ENCODE measurements at regions not wholly inside any gene's neighbourhood (a gene's known extent, or its start where the extent isn't known, plus 50 kb on each side); places are given as distances from the start of the nearest gene placed in this dataset.

DNA sequence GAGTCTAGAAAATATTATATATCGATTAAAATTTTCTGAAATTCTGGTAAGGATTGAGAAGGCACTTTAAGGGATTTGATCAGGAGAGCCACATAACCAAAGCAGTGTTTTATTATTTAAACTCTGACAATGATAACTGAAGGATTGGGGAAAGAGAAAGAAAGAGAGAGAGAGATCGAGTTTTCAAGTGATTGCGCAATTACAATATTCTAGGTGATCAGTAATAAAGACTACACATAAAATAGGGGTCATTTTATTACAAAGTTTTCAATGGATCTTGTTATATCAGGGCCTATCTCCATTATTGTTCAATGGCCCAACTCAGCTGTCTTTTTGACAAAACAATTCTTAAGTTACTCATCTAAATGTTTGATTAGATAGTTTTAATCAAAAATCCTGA, 541.5 kb upstream of the ZWINT start:
- Histone ChIP-seq H3K27ac (ENCODE audit: low read depth) (no peak overlapping the region), H3F3A (replicated peaks; ENCODE audit: low read depth) (no peaks in the 10 kb centered on the region), H3K9me2 (ENCODE audit: insufficient read depth) (no peaks in the 10 kb centered on the region), H3K36me3 (ENCODE audit: insufficient read depth) (no peaks in the 10 kb centered on the region), H3K27me3 (ENCODE audit: insufficient read depth) (no peaks in the 10 kb centered on the region), H2AFZ (no peak overlapping the region), H4K20me1 (replicated peaks; ENCODE audit: insufficient read depth) (no peaks in the 10 kb centered on the region), H3K4me1 (ENCODE audit: insufficient read depth) (no peaks in the 10 kb centered on the region), H3K4me3 (no peak overlapping the region), H3K79me2 (replicated peaks; ENCODE audit: insufficient read depth) (no peaks in the 10 kb centered on the region), H3K4me2 (no peak overlapping the region)
- H3K36me3 Mint-ChIP-seq (ENCODE audit: low read depth), result no peaks in the 10 kb centered on the region
- no peak for ATAC-seq
- no peaks in the 10 kb centered on the region for H3K27me3 Mint-ChIP-seq (ENCODE audit: insufficient read depth, low read depth, poor library complexity)
- H3K27ac Mint-ChIP-seq, result no peak overlapping the region
- no peak overlapping the region for H3K4me3 Mint-ChIP-seq
- H3K9me3 Mint-ChIP-seq, result no peaks in the 10 kb centered on the region
- no peaks in the 10 kb centered on the region for H3K4me1 Mint-ChIP-seq
- TF ChIP-seq, protein P1, sequence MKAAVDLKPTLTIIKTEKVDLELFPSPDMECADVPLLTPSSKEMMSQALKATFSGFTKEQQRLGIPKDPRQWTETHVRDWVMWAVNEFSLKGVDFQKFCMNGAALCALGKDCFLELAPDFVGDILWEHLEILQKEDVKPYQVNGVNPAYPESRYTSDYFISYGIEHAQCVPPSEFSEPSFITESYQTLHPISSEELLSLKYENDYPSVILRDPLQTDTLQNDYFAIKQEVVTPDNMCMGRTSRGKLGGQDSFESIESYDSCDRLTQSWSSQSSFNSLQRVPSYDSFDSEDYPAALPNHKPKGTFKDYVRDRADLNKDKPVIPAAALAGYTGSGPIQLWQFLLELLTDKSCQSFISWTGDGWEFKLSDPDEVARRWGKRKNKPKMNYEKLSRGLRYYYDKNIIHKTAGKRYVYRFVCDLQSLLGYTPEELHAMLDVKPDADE (IDR thresholded peaks at IDR 0.05), result no peak
- TF ChIP-seq, protein P2, sequence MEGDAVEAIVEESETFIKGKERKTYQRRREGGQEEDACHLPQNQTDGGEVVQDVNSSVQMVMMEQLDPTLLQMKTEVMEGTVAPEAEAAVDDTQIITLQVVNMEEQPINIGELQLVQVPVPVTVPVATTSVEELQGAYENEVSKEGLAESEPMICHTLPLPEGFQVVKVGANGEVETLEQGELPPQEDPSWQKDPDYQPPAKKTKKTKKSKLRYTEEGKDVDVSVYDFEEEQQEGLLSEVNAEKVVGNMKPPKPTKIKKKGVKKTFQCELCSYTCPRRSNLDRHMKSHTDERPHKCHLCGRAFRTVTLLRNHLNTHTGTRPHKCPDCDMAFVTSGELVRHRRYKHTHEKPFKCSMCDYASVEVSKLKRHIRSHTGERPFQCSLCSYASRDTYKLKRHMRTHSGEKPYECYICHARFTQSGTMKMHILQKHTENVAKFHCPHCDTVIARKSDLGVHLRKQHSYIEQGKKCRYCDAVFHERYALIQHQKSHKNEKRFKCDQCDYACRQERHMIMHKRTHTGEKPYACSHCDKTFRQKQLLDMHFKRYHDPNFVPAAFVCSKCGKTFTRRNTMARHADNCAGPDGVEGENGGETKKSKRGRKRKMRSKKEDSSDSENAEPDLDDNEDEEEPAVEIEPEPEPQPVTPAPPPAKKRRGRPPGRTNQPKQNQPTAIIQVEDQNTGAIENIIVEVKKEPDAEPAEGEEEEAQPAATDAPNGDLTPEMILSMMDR (conservative IDR thresholded peaks at IDR 0.05; ENCODE audit: low read depth in 2 of 2), result no peak
- TF ChIP-seq STAT1 (IDR thresholded peaks at IDR 0.05; ENCODE audit: unreplicated experiment) (no peak), EZH2 (IDR thresholded peaks at IDR 0.05; ENCODE audit: low read depth, unreplicated experiment) (no peak), POLR2AphosphoS5 (IDR thresholded peaks at IDR 0.05; ENCODE audit: low read depth) (no peak), ZNF331 (CRISPR knock-in tag; IDR thresholded peaks at IDR 0.05; ENCODE audit: low read depth) (no peak), CREB1 (CRISPR knock-in tag; IDR thresholded peaks at IDR 0.05; ENCODE audit: low read depth) (no peak)
- TF ChIP-seq, protein P3, sequence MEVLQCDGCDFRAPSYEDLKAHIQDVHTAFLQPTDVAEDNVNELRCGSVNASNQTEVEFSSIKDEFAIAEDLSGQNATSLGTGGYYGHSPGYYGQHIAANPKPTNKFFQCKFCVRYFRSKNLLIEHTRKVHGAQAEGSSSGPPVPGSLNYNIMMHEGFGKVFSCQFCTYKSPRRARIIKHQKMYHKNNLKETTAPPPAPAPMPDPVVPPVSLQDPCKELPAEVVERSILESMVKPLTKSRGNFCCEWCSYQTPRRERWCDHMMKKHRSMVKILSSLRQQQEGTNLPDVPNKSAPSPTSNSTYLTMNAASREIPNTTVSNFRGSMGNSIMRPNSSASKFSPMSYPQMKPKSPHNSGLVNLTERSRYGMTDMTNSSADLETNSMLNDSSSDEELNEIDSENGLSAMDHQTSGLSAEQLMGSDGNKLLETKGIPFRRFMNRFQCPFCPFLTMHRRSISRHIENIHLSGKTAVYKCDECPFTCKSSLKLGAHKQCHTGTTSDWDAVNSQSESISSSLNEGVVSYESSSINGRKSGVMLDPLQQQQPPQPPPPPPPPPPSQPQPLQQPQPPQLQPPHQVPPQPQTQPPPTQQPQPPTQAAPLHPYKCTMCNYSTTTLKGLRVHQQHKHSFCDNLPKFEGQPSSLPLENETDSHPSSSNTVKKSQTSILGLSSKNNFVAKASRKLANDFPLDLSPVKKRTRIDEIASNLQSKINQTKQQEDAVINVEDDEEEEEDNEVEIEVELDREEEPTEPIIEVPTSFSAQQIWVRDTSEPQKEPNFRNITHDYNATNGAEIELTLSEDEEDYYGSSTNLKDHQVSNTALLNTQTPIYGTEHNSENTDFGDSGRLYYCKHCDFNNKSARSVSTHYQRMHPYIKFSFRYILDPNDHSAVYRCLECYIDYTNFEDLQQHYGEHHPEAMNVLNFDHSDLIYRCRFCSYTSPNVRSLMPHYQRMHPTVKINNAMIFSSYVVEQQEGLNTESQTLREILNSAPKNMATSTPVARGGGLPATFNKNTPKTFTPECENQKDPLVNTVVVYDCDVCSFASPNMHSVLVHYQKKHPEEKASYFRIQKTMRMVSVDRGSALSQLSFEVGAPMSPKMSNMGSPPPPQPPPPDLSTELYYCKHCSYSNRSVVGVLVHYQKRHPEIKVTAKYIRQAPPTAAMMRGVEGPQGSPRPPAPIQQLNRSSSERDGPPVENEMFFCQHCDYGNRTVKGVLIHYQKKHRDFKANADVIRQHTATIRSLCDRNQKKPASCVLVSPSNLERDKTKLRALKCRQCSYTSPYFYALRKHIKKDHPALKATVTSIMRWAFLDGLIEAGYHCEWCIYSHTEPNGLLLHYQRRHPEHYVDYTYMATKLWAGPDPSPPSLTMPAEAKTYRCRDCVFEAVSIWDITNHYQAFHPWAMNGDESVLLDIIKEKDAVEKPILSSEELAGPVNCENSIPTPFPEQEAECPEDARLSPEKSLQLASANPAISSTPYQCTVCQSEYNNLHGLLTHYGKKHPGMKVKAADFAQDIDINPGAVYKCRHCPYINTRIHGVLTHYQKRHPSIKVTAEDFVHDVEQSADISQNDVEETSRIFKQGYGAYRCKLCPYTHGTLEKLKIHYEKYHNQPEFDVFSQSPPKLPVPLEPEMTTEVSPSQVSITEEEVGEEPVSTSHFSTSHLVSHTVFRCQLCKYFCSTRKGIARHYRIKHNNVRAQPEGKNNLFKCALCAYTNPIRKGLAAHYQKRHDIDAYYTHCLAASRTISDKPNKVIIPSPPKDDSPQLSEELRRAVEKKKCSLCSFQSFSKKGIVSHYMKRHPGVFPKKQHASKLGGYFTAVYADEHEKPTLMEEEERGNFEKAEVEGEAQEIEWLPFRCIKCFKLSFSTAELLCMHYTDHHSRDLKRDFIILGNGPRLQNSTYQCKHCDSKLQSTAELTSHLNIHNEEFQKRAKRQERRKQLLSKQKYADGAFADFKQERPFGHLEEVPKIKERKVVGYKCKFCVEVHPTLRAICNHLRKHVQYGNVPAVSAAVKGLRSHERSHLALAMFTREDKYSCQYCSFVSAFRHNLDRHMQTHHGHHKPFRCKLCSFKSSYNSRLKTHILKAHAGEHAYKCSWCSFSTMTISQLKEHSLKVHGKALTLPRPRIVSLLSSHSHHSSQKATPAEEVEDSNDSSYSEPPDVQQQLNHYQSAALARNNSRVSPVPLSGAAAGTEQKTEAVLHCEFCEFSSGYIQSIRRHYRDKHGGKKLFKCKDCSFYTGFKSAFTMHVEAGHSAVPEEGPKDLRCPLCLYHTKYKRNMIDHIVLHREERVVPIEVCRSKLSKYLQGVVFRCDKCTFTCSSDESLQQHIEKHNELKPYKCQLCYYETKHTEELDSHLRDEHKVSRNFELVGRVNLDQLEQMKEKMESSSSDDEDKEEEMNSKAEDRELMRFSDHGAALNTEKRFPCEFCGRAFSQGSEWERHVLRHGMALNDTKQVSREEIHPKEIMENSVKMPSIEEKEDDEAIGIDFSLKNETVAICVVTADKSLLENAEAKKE (CRISPR knock-in tag; IDR thresholded peaks at IDR 0.05), result no peak
- TF ChIP-seq, protein P4, sequence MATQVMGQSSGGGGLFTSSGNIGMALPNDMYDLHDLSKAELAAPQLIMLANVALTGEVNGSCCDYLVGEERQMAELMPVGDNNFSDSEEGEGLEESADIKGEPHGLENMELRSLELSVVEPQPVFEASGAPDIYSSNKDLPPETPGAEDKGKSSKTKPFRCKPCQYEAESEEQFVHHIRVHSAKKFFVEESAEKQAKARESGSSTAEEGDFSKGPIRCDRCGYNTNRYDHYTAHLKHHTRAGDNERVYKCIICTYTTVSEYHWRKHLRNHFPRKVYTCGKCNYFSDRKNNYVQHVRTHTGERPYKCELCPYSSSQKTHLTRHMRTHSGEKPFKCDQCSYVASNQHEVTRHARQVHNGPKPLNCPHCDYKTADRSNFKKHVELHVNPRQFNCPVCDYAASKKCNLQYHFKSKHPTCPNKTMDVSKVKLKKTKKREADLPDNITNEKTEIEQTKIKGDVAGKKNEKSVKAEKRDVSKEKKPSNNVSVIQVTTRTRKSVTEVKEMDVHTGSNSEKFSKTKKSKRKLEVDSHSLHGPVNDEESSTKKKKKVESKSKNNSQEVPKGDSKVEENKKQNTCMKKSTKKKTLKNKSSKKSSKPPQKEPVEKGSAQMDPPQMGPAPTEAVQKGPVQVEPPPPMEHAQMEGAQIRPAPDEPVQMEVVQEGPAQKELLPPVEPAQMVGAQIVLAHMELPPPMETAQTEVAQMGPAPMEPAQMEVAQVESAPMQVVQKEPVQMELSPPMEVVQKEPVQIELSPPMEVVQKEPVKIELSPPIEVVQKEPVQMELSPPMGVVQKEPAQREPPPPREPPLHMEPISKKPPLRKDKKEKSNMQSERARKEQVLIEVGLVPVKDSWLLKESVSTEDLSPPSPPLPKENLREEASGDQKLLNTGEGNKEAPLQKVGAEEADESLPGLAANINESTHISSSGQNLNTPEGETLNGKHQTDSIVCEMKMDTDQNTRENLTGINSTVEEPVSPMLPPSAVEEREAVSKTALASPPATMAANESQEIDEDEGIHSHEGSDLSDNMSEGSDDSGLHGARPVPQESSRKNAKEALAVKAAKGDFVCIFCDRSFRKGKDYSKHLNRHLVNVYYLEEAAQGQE (IDR thresholded peaks at IDR 0.05; ENCODE audit: unreplicated experiment), result no peak
- no peak for DNase-seq (ENCODE audit: low spot score)
